ENCODE measurements at regions not wholly inside any gene's neighbourhood (a gene's known extent, or its start where the extent isn't known, plus 50 kb on each side); places are given as distances from the start of the nearest gene placed in this dataset.

GRCh38 chr5:36393656-36394428 is 92.1 kb upstream of the RANBP3L start:
- Histone ChIP-seq H3K27me3 (replicated peaks in 1 of 2; ENCODE audit: control insufficient read depth in 2 of 2, insufficient read depth in 2 of 2, low read length in 1 of 2) (peaks cover 0 to 3% of the 10 kb centered on the region in 2 experiments; a peak in 2 of 4 replicates), H3K4me2 (ENCODE audit: control insufficient read depth, insufficient read depth) (no peak overlapping the region), H3K9ac (ENCODE audit: control insufficient read depth, insufficient read depth, low read length) (no peak overlapping the region), H3K79me2 (ENCODE audit: control insufficient read depth, insufficient read depth, low read length) (no peaks in the 10 kb centered on the region), H3K36me3 (ENCODE audit: control insufficient read depth in 2 of 2, insufficient read depth in 2 of 2, low read length in 1 of 2) (no peaks in the 10 kb centered on the region), H3K4me3 (no peak overlapping the region), H3K27ac (ENCODE audit: control insufficient read depth, insufficient read depth) (no peak overlapping the region), H3K4me1 (ENCODE audit: control insufficient read depth, insufficient read depth, low read length) (no peaks in the 10 kb centered on the region), H2AFZ (ENCODE audit: control insufficient read depth, low read depth, low read length) (no peak overlapping the region), H4K20me1 (ENCODE audit: control insufficient read depth, insufficient read depth) (no peaks in the 10 kb centered on the region), H3K9me3 (replicated peaks; ENCODE audit: control insufficient read depth, insufficient read depth, low read length) (no peaks in the 10 kb centered on the region)
- CTCF ChIA-PET = interaction anchor here (0.9 kb wide), 1 partner anchor 298 kb away, joined by 4 read pairs; no protein-coding TSS in a partner anchor
- in situ Hi-C loops (cut with MboI) = no loop called here
- intact Hi-C loops (cut with micrococcal nuclease; ENCODE audit: unreplicated experiment) = no loop called here
- RAD21 ChIA-PET (ENCODE audit: unreplicated experiment) = no interaction called here
- DNase-seq (ENCODE audit: low read depth, low spot score) = no peak
- POLR2A ChIA-PET = no interaction called here
- 54% methylated on average over 4 of the region's 4 CpGs for WGBS (ENCODE audit: insufficient coverage, insufficient replicate concordance, low lambda C conversion rate, missing lambda C conversion rate)
- SMC1A ChIA-PET (ENCODE audit: uncharacterized antibody, unreplicated experiment) = interaction anchor here (1.3 kb wide), 1 partner anchor 9 kb away, joined by 3 read pairs; no protein-coding TSS in a partner anchor
- TF ChIP-seq MEF2A (IDR thresholded peaks at IDR 0.05; ENCODE audit: insufficient read depth, low read depth, low read length) = no peak
- peak; percentile 57 for TF ChIP-seq NFYB (IDR thresholded peaks at IDR 0.05; ENCODE audit: insufficient read depth, low read depth, low read length)
- ATAC-seq = no peak
- no TSS peak for BruUV-seq (replicated peaks)
- FAIRE-seq = no peak

- in situ Hi-C loops (cut with MboI) = no loop called here
Observed at GRCh38 chr5:36395260-36395659, 93.6 kb upstream of the RANBP3L start.

More at GRCh38 chr5:36395260-36395659, 93.6 kb upstream of the RANBP3L start:
- FAIRE-seq (no peak), ATAC-seq (no peak), DNase-seq (ENCODE audit: low read depth, low spot score) (no peak)
- no peak overlapping the region for H3K4me2 ChIP-seq (ENCODE audit: control insufficient read depth, insufficient read depth)
- WGBS (ENCODE audit: insufficient coverage, insufficient replicate concordance, low lambda C conversion rate, missing lambda C conversion rate) = 32% methylated on average over 4 of the region's 4 CpGs
- no peaks in the 10 kb centered on the region for H3K36me3 ChIP-seq (ENCODE audit: control insufficient read depth in 2 of 2, insufficient read depth in 2 of 2, low read length in 1 of 2)
- no peaks in the 10 kb centered on the region for H4K20me1 ChIP-seq (ENCODE audit: control insufficient read depth, insufficient read depth)
- no peak overlapping the region for H3K9ac ChIP-seq (ENCODE audit: control insufficient read depth, insufficient read depth, low read length)
- BruUV-seq (replicated peaks) = no TSS peak
- ChIA-PET RAD21 (ENCODE audit: unreplicated experiment) (no interaction called here), POLR2A (no interaction called here), CTCF (interaction anchor here (0.6 to 1.1 kb wide), 2 partner anchors 56 to 444 kb away, joined by 3 read pairs; no protein-coding TSS in a partner anchor), SMC1A (ENCODE audit: uncharacterized antibody, unreplicated experiment) (no interaction called here)
- no peaks in the 10 kb centered on the region for H3K9me3 ChIP-seq (replicated peaks; ENCODE audit: control insufficient read depth, insufficient read depth, low read length)
- no peaks in the 10 kb centered on the region for H3K79me2 ChIP-seq (ENCODE audit: control insufficient read depth, insufficient read depth, low read length)
- intact Hi-C loops (cut with micrococcal nuclease; ENCODE audit: unreplicated experiment) = loop anchor here (5.0 kb wide), 1 partner anchor 128 kb away; no protein-coding TSS in a partner anchor
- peaks cover 0 to 3% of the 10 kb centered on the region in 2 experiments; a peak in 2 of 4 replicates for H3K27me3 ChIP-seq (replicated peaks in 1 of 2; ENCODE audit: control insufficient read depth in 2 of 2, insufficient read depth in 2 of 2, low read length in 1 of 2)
- TF ChIP-seq GATAD2B (conservative IDR thresholded peaks at IDR 0.05; ENCODE audit: low read depth) (no peak), PAX8 (IDR thresholded peaks at IDR 0.05) (no peak), KDM1A (IDR thresholded peaks at IDR 0.05; ENCODE audit: borderline replicate concordance) (no peak), RB1 (IDR thresholded peaks at IDR 0.05; ENCODE audit: borderline replicate concordance) (no peak)
- TF ChIP-seq, protein P1, sequence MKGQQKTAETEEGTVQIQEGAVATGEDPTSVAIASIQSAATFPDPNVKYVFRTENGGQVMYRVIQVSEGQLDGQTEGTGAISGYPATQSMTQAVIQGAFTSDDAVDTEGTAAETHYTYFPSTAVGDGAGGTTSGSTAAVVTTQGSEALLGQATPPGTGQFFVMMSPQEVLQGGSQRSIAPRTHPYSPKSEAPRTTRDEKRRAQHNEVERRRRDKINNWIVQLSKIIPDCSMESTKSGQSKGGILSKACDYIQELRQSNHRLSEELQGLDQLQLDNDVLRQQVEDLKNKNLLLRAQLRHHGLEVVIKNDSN (IDR thresholded peaks at IDR 0.05; ENCODE audit: borderline replicate concordance, extremely low read length, insufficient read depth, low read depth, low read length) = no peak
- TF ChIP-seq, protein P2, sequence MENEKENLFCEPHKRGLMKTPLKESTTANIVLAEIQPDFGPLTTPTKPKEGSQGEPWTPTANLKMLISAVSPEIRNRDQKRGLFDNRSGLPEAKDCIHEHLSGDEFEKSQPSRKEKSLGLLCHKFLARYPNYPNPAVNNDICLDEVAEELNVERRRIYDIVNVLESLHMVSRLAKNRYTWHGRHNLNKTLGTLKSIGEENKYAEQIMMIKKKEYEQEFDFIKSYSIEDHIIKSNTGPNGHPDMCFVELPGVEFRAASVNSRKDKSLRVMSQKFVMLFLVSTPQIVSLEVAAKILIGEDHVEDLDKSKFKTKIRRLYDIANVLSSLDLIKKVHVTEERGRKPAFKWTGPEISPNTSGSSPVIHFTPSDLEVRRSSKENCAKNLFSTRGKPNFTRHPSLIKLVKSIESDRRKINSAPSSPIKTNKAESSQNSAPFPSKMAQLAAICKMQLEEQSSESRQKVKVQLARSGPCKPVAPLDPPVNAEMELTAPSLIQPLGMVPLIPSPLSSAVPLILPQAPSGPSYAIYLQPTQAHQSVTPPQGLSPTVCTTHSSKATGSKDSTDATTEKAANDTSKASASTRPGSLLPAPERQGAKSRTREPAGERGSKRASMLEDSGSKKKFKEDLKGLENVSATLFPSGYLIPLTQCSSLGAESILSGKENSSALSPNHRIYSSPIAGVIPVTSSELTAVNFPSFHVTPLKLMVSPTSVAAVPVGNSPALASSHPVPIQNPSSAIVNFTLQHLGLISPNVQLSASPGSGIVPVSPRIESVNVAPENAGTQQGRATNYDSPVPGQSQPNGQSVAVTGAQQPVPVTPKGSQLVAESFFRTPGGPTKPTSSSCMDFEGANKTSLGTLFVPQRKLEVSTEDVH (IDR thresholded peaks at IDR 0.05; ENCODE audit: low read depth, partially characterized antibody) = no peak
- no peak overlapping the region for H3K4me3 ChIP-seq
- H3K27ac ChIP-seq (ENCODE audit: control insufficient read depth, insufficient read depth) = no peak overlapping the region
- no peaks in the 10 kb centered on the region for H3K4me1 ChIP-seq (ENCODE audit: control insufficient read depth, insufficient read depth, low read length)
- H2AFZ ChIP-seq (ENCODE audit: control insufficient read depth, low read depth, low read length) = no peak overlapping the region
